ENCODE measurements at regions not wholly inside any gene's neighbourhood (a gene's known extent, or its start where the extent isn't known, plus 50 kb on each side); places are given as distances from the start of the nearest gene placed in this dataset.

- TF ChIP-seq CTCF (conservative IDR thresholded peaks at IDR 0.05) (no peak), ZFX (IDR thresholded peaks at IDR 0.05) (no peak)
These were observed 57.3 kb upstream of the DAB2 start for GRCh38 chr5:39482098-39482497.
